Calu3 (cell line): ENCODE measurements at regions not wholly inside any gene's neighbourhood (a gene's known extent, or its start where the extent isn't known, plus 50 kb on each side); places are given as distances from the start of the nearest gene placed in this dataset.

Experiments
- BruUV-seq: library from RNA; stranded (reverse); fragments of 400-500 nt; replicated peaks from 2 replicates; lab custom pipeline; 2021; lab: Mats Ljungman, UMichigan
- CTCF ChIA-PET: fragments of 300-600 bp; sonication (Branson Sonifier 250); formaldehyde crosslinking; loops from one replicate; lab custom pipeline; 2022; ENCODE audit warnings: antibody characterized with exemption; lab: Charles Lee
- DNase-seq: peaks from one replicate; pipeline ENCODE4 v3.0.0; 2022
- H3K27ac Mint-ChIP-seq: one replicate; pipeline ENCODE4 v1.8.0; 2022; ENCODE audit warnings: mixed read lengths; ENCODE audit not compliant: unreplicated experiment
- H3K27me3 Mint-ChIP-seq: one replicate; pipeline ENCODE4 v1.8.0; 2022; ENCODE audit warnings: mixed read lengths; ENCODE audit not compliant: unreplicated experiment
- H3K36me3 Mint-ChIP-seq: one replicate; pipeline ENCODE4 v1.8.0; 2022; ENCODE audit warnings: mild to moderate bottlenecking, moderate library complexity, mixed read lengths; ENCODE audit not compliant: insufficient read depth, unreplicated experiment
- H3K4me1 Mint-ChIP-seq: one replicate; pipeline ENCODE4 v1.8.0; 2022; ENCODE audit warnings: mild to moderate bottlenecking, low read depth, mixed read lengths; ENCODE audit not compliant: unreplicated experiment
- H3K4me3 Mint-ChIP-seq: one replicate; pipeline ENCODE4 v1.8.0; 2022; ENCODE audit warnings: mild to moderate bottlenecking, low read depth, moderate library complexity, mixed read lengths; ENCODE audit not compliant: unreplicated experiment
- H3K9me3 Mint-ChIP-seq: one replicate; pipeline ENCODE4 v1.8.0; 2022; ENCODE audit warnings: low read depth, mixed read lengths; ENCODE audit not compliant: unreplicated experiment
- intact Hi-C: fragments of 100-400 bp; cut with micrococcal nuclease; formaldehyde crosslinking; loops from one replicate; pipeline ENCODE4 v1.10.0; 2022; ENCODE audit not compliant: unreplicated experiment
- TF ChIP-seq, protein P1 (sequence below): fragments of 200-600 bp; IDR thresholded peaks from one replicate; pipeline ENCODE4 v1.8.0; 2022; ENCODE audit warnings: antibody characterized with exemption; ENCODE audit not compliant: unreplicated experiment

DNA sequence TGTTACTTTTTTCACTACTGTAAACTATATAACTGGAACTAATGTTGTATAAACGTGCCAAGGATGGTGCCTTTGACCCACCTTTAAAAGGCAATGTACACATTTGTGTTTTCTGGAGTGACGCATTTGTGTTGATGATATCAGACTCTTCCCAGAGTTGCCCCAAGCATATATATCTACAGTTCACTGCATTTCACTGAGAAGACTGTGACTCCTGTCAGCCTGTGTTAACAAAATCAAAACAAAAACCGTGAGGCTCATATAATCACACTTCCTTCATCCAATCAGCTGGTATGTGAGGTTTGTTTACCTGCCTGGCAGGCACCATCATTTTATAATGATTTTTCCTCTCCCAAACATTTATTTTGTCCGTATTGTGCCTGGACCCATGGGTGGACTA lies 117.6 kb upstream of the ROBO1 start:
- H3K27me3 Mint-ChIP-seq: no peaks in the 10 kb centered on the region
- H3K27ac Mint-ChIP-seq: no peak overlapping the region
- DNase-seq: no peak
- TF ChIP-seq, protein P1, sequence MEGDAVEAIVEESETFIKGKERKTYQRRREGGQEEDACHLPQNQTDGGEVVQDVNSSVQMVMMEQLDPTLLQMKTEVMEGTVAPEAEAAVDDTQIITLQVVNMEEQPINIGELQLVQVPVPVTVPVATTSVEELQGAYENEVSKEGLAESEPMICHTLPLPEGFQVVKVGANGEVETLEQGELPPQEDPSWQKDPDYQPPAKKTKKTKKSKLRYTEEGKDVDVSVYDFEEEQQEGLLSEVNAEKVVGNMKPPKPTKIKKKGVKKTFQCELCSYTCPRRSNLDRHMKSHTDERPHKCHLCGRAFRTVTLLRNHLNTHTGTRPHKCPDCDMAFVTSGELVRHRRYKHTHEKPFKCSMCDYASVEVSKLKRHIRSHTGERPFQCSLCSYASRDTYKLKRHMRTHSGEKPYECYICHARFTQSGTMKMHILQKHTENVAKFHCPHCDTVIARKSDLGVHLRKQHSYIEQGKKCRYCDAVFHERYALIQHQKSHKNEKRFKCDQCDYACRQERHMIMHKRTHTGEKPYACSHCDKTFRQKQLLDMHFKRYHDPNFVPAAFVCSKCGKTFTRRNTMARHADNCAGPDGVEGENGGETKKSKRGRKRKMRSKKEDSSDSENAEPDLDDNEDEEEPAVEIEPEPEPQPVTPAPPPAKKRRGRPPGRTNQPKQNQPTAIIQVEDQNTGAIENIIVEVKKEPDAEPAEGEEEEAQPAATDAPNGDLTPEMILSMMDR: no peak
- H3K4me1 Mint-ChIP-seq: no peaks in the 10 kb centered on the region
- BruUV-seq: no TSS peak
- CTCF ChIA-PET: no interaction called here
- H3K9me3 Mint-ChIP-seq: no peaks in the 10 kb centered on the region
- intact Hi-C loops: loop anchor here (10.0 kb wide), 1 partner anchor 81 kb away; no protein-coding TSS in a partner anchor
- H3K36me3 Mint-ChIP-seq: no peaks in the 10 kb centered on the region
- H3K4me3 Mint-ChIP-seq: no peak overlapping the region

DNA sequence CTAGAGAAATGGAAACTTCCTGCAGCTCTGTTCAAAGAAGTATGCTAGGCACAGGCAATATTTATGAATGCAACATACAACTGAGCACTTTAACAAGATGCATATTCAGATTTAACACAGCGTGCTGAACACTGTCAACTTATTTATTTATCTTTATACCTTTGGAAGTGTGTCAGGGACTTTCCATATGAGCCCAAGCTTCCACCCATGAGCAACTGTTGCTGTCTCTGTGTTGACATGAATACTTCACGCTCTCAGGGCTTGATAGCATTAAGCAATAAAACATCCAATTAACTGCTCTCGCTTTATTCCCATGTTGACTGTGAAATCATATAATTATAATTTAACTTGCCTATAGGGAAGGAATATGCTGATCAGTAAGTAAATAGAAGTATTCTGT lies 116.6 kb upstream of the ROBO1 start:
- H3K4me1 Mint-ChIP-seq: no peaks in the 10 kb centered on the region
- no peak overlapping the region for H3K4me3 Mint-ChIP-seq
- TF ChIP-seq, protein P1: no peak
- H3K27me3 Mint-ChIP-seq: no peaks in the 10 kb centered on the region
- H3K27ac Mint-ChIP-seq: no peak overlapping the region
- intact Hi-C loops: loop anchor here (10.0 kb wide), 1 partner anchor 80 kb away; no protein-coding TSS in a partner anchor
- no TSS peak for BruUV-seq
- no peak for DNase-seq
- H3K36me3 Mint-ChIP-seq: no peaks in the 10 kb centered on the region
- CTCF ChIA-PET: interaction anchor here (0.6 kb wide), 1 partner anchor 316 kb away, joined by 3 read pairs; no protein-coding TSS in a partner anchor
- no peaks in the 10 kb centered on the region for H3K9me3 Mint-ChIP-seq

DNA sequence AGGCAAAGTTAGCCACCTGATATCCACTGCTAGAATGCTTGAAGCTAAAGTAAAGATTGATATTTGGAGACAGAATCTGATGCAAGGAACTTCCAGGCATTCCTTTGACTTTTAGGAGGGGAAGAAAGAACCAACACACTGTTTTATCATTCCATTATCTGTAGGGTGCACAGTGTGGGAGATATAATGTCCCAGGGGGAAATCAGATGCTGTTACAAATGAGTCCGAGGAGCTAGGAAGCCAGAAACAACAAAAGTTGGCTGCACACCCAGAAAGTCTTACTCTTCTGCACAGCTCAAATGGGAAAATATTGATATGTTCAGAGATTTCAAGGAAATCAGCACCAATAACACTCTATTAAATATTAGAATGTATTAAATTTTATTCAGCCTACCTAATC lies 113.6 kb upstream of the ROBO1 start:
- Mint-ChIP-seq H3K27me3 (no peaks in the 10 kb centered on the region), H3K4me1 (no peaks in the 10 kb centered on the region), H3K9me3 (peaks cover 4% of the 10 kb centered on the region), H3K4me3 (no peak overlapping the region), H3K27ac (no peak overlapping the region), H3K36me3 (peaks cover 4% of the 10 kb centered on the region)
- DNase-seq: no peak
- TF ChIP-seq, protein P1: no peak
- CTCF ChIA-PET: no interaction called here
- BruUV-seq: no TSS peak
- intact Hi-C loops: loop anchor here (10.0 kb wide), 1 partner anchor 77 kb away; no protein-coding TSS in a partner anchor

DNA sequence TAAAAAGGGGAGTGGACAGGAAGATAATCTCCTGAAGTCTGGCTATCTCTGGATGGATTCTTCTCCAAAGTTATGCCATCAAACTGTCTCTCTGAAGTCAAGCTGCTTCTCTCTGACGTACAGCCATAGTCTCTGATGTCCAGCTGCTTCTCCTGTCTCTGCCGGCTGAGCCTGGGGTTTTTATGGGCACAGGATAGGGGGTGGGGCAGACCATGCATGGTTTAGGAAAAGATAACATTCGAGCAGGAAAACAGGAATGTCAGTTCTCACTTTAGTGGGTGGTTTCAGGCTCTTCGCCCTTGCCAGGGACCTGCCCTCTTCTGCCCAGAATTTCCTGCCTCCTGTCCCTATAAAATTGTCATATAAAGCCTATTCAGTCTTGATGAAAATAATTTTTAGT lies 110.9 kb upstream of the ROBO1 start:
- no TSS peak for BruUV-seq
- Mint-ChIP-seq H3K27ac (no peak overlapping the region), H3K9me3 (peaks cover 4% of the 10 kb centered on the region), H3K4me1 (peaks cover 1% of the 10 kb centered on the region), H3K27me3 (no peaks in the 10 kb centered on the region), H3K4me3 (no peak overlapping the region), H3K36me3 (peaks cover 4% of the 10 kb centered on the region)
- intact Hi-C loops: loop anchor here (10.0 kb wide), 2 partner anchors 126 to 354 kb away; no protein-coding TSS in a partner anchor
- DNase-seq: no peak
- TF ChIP-seq, protein P1: no peak
- CTCF ChIA-PET: interaction anchor here (0.6 kb wide), 1 partner anchor 437 kb away, joined by 3 read pairs; no protein-coding TSS in a partner anchor
